ENCODE measurements at regions not wholly inside any gene's neighbourhood (a gene's known extent, or its start where the extent isn't known, plus 50 kb on each side); places are given as distances from the start of the nearest gene placed in this dataset.

DNA sequence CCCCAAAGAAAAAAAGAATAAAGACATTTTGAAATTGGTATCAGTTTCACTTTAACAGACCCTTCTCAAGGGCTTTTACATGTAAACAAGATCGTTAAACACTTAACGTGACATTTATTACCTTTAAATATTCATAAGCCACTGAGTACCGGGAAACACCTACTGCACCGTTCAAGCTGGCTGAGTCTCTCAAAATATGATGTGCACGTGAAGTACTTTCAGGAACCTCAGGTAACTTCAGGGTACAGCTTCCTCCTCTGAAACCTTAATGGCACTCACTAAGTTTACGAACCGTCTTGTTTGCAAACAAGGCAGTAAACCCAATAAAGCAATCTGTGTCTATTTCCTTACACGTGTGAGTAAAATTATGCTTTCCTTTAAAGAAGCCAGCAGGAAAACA, 105.5 kb upstream of the TENM4 start:
- ChIA-PET POLR2A (no interaction called here), CTCF (no interaction called here)
- Histone ChIP-seq H3K9me3 (replicated peaks; ENCODE audit: control insufficient read depth, insufficient read depth, low read length) (peaks cover 3% of the 10 kb centered on the region), H3K4me1 (ENCODE audit: control insufficient read depth, extremely low read depth, insufficient read depth, low read length) (no peaks in the 10 kb centered on the region), H4K20me1 (replicated peaks; ENCODE audit: control insufficient read depth, extremely low read depth, insufficient read depth, low read length) (no peaks in the 10 kb centered on the region), H3K9ac (replicated peaks; ENCODE audit: extremely low read depth, insufficient read depth, low read length) (no peak overlapping the region), H3K36me3 (ENCODE audit: control insufficient read depth in 2 of 2, extremely low read depth in 1 of 2, insufficient read depth in 2 of 2, low read length in 2 of 2) (no peaks in the 10 kb centered on the region), H3K4me3 (replicated peaks in 1 of 3; ENCODE audit: insufficient read depth in 1 of 3, low read depth in 1 of 3, low read length in 3 of 3) (no peak overlapping the region), H3K4me2 (ENCODE audit: insufficient read depth, low read length) (no peak overlapping the region), H3K27me3 (ENCODE audit: control insufficient read depth in 2 of 2, insufficient read depth in 2 of 2, low read length in 2 of 2) (no peaks in the 10 kb centered on the region), H3K27ac (ENCODE audit: insufficient read depth, low read depth, low read length) (no peak overlapping the region), H3K9me1 (replicated peaks; ENCODE audit: control insufficient read depth, extremely low read depth, insufficient read depth, low read length) (no peaks in the 10 kb centered on the region), H2AFZ (ENCODE audit: low read depth, low read length) (no peak overlapping the region), H3K79me2 (ENCODE audit: control insufficient read depth, insufficient read depth, low read length) (no peaks in the 10 kb centered on the region)
- dilution Hi-C loops (cut with MboI; ENCODE audit: extremely low pct_ligation_motif_present, low sequenced_read_pairs) (no loop called here), intact Hi-C loops (cut with micrococcal nuclease) (no loop called here)
- TF ChIP-seq POLR2A (IDR thresholded peaks at IDR 0.05; ENCODE audit: low read depth, low read length) = no peak
- TF ChIP-seq GATA2 (IDR thresholded peaks at IDR 0.05; ENCODE audit: insufficient read depth, insufficient read length, low read depth, low read length) = no peak
- no peak for TF ChIP-seq JUN (IDR thresholded peaks at IDR 0.05; ENCODE audit: borderline replicate concordance, insufficient read depth, insufficient read length, low read depth)
- no peak for TF ChIP-seq MYC (IDR thresholded peaks at IDR 0.05; ENCODE audit: low read depth, low read length)
- TF ChIP-seq, protein P1, sequence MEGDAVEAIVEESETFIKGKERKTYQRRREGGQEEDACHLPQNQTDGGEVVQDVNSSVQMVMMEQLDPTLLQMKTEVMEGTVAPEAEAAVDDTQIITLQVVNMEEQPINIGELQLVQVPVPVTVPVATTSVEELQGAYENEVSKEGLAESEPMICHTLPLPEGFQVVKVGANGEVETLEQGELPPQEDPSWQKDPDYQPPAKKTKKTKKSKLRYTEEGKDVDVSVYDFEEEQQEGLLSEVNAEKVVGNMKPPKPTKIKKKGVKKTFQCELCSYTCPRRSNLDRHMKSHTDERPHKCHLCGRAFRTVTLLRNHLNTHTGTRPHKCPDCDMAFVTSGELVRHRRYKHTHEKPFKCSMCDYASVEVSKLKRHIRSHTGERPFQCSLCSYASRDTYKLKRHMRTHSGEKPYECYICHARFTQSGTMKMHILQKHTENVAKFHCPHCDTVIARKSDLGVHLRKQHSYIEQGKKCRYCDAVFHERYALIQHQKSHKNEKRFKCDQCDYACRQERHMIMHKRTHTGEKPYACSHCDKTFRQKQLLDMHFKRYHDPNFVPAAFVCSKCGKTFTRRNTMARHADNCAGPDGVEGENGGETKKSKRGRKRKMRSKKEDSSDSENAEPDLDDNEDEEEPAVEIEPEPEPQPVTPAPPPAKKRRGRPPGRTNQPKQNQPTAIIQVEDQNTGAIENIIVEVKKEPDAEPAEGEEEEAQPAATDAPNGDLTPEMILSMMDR (IDR thresholded peaks at IDR 0.05; ENCODE audit: extremely low read depth in 1 of 2, insufficient read depth in 1 of 2, low read depth in 1 of 2, low read length in 2 of 2) = no peak
- TF ChIP-seq POLR2AphosphoS5 (IDR thresholded peaks at IDR 0.05; ENCODE audit: insufficient read depth, low read depth, low read length) = no peak
- TF ChIP-seq MAX (IDR thresholded peaks at IDR 0.05; ENCODE audit: insufficient read depth, insufficient read length) = no peak
- no peak for TF ChIP-seq FOS (IDR thresholded peaks at IDR 0.05; ENCODE audit: borderline replicate concordance, insufficient read depth, low read length)
- TF ChIP-seq EZH2 (IDR thresholded peaks at IDR 0.05; ENCODE audit: borderline replicate concordance, low read depth, low read length, severe bottlenecking) = no peak
- FAIRE-seq (no peak), DNase-seq (ENCODE audit: low read depth, low spot score) (no peak)
- no TSS peak for BruUV-seq (replicated peaks)
